ENCODE measurements at regions not wholly inside any gene's neighbourhood (a gene's known extent, or its start where the extent isn't known, plus 50 kb on each side); places are given as distances from the start of the nearest gene placed in this dataset.

GRCh38 chr7:31416381-31416870, 75.9 kb upstream of the NEUROD6 start:
- in situ Hi-C loops (cut with MboI; ENCODE audit: low pct_unique_long_range_greater_than_20kb, low sequenced_read_pairs, unreplicated experiment) = no loop called here
- no peak for TF ChIP-seq CTCF (IDR thresholded peaks at IDR 0.05; ENCODE audit: extremely low read depth, insufficient read depth, missing control alignments)
- no peak for DNase-seq (ENCODE audit: low spot score)

GRCh38 chr7:31418928-31419327, 78.4 kb upstream of the NEUROD6 start:
- TF ChIP-seq CTCF (IDR thresholded peaks at IDR 0.05; ENCODE audit: extremely low read depth, insufficient read depth, missing control alignments) = no peak
- in situ Hi-C loops (cut with MboI; ENCODE audit: low pct_unique_long_range_greater_than_20kb, low sequenced_read_pairs, unreplicated experiment) = no loop called here
- DNase-seq (ENCODE audit: low spot score) = no peak

GRCh38 chr7:31419505-31420055, 79.1 kb upstream of the NEUROD6 start:
- no peak for TF ChIP-seq CTCF (IDR thresholded peaks at IDR 0.05; ENCODE audit: extremely low read depth, insufficient read depth, missing control alignments)
- in situ Hi-C loops (cut with MboI; ENCODE audit: low pct_unique_long_range_greater_than_20kb, low sequenced_read_pairs, unreplicated experiment) = no loop called here
- DNase-seq (ENCODE audit: low spot score) = no peak

GRCh38 chr7:31420948-31421347, 80.4 kb upstream of the NEUROD6 start:
- in situ Hi-C loops (cut with MboI; ENCODE audit: low pct_unique_long_range_greater_than_20kb, low sequenced_read_pairs, unreplicated experiment) = no loop called here
- DNase-seq (ENCODE audit: low spot score) = no peak
- no peak for TF ChIP-seq CTCF (IDR thresholded peaks at IDR 0.05; ENCODE audit: extremely low read depth, insufficient read depth, missing control alignments)

GRCh38 chr7:31421607-31422006, 81.1 kb upstream of the NEUROD6 start:
- TF ChIP-seq CTCF (IDR thresholded peaks at IDR 0.05; ENCODE audit: extremely low read depth, insufficient read depth, missing control alignments) = no peak
- DNase-seq (ENCODE audit: low spot score) = no peak
- in situ Hi-C loops (cut with MboI; ENCODE audit: low pct_unique_long_range_greater_than_20kb, low sequenced_read_pairs, unreplicated experiment) = no loop called here

GRCh38 chr7:31423994-31424393, 83.5 kb upstream of the NEUROD6 start:
- no peak for DNase-seq (ENCODE audit: low spot score)
- TF ChIP-seq CTCF (IDR thresholded peaks at IDR 0.05; ENCODE audit: extremely low read depth, insufficient read depth, missing control alignments) = no peak
- in situ Hi-C loops (cut with MboI; ENCODE audit: low pct_unique_long_range_greater_than_20kb, low sequenced_read_pairs, unreplicated experiment) = no loop called here
